ENCODE measurements at regions not wholly inside any gene's neighbourhood (a gene's known extent, or its start where the extent isn't known, plus 50 kb on each side); places are given as distances from the start of the nearest gene placed in this dataset.
A peak's percentile ranks its signal among the peaks of the same experiment; 100 is the strongest.

- no peak for DNase-seq
These were observed 503.1 kb downstream of the PREX1 start for GRCh38 chr20:48324744-48325143.

- DNase-seq: no peak
These were observed 506.5 kb downstream of the PREX1 start for GRCh38 chr20:48321271-48321670.

GRCh38 chr20:48319943-48320584 is 507.7 kb downstream of the PREX1 start:
- DNase-seq: no peak

- no peak for DNase-seq
These were observed 510.2 kb downstream of the PREX1 start for GRCh38 chr20:48317578-48317977.

- DNase-seq: no peak
These were observed 512.7 kb downstream of the PREX1 start for GRCh38 chr20:48314925-48315592.

- DNase-seq: no peak
These were observed 514.5 kb downstream of the PREX1 start for GRCh38 chr20:48313324-48313723.

- DNase-seq: no peak
These were observed 515.8 kb downstream of the PREX1 start for GRCh38 chr20:48311956-48312355.

GRCh38 chr20:48310305-48310704 is 517.5 kb downstream of the PREX1 start:
- no peak for DNase-seq

GRCh38 chr20:48309293-48309692 is 518.5 kb downstream of the PREX1 start:
- no peak for DNase-seq

- DNase-seq: no peak
These were observed 518.9 kb downstream of the PREX1 start for GRCh38 chr20:48308882-48309281.

- DNase-seq: no peak
These were observed 519.5 kb downstream of the PREX1 start for GRCh38 chr20:48308232-48308781.

GRCh38 chr20:48307277-48307676 is 520.5 kb downstream of the PREX1 start:
- no peak for DNase-seq

GRCh38 chr20:48302844-48303542 is 517.7 kb upstream of the SULF2 start:
- no peak for DNase-seq

GRCh38 chr20:48302149-48302548 is 516.9 kb upstream of the SULF2 start:
- DNase-seq: no peak

GRCh38 chr20:48301189-48301588 is 515.9 kb upstream of the SULF2 start:
- DNase-seq: no peak

GRCh38 chr20:48300529-48300928 is 515.2 kb upstream of the SULF2 start:
- DNase-seq: no peak

GRCh38 chr20:48298851-48299484 is 513.7 kb upstream of the SULF2 start:
- DNase-seq: peak; percentile 94

- no peak for DNase-seq
These were observed 513.2 kb upstream of the SULF2 start for GRCh38 chr20:48298433-48298832.

- no peak for DNase-seq
These were observed 510.7 kb upstream of the SULF2 start for GRCh38 chr20:48295966-48296421.

- DNase-seq: no peak
These were observed 510.2 kb upstream of the SULF2 start for GRCh38 chr20:48295445-48295903.

GRCh38 chr20:48294942-48295341 is 509.7 kb upstream of the SULF2 start:
- DNase-seq: no peak

- no peak for DNase-seq
These were observed 508.9 kb upstream of the SULF2 start for GRCh38 chr20:48294196-48294595.

- DNase-seq: no peak
These were observed 508.4 kb upstream of the SULF2 start for GRCh38 chr20:48293671-48294070.

Measured in NCI-H1105 (cell line).